Thyroid gland (tissue), 4 donors: ENCODE measurements at regions not wholly inside any gene's neighbourhood (a gene's known extent, or its start where the extent isn't known, plus 50 kb on each side); places are given as distances from the start of the nearest gene placed in this dataset.

Experiments
- POLR2A ChIP-seq, 2 donors: fragments of 450-650 bp; IDR thresholded peaks; one replicate each; pipeline ENCODE4 v1.6.1; 2017; ENCODE audit warnings: antibody characterized with exemption in 2 of 2, mild to moderate bottlenecking in 2 of 2, moderate library complexity in 1 of 2
- TF ChIP-seq, protein P1 (sequence below), 6 experiments: fragments of 200-600 bp in 3 of 6; fragments of 450-650 bp in 3 of 6; sonication (generic) in 3 of 6; IDR thresholded peaks; one replicate each; pipeline ENCODE4 v1.5.1; 2016 to 2019; ENCODE audit warnings: antibody characterized with exemption in 6 of 6, mild to moderate bottlenecking in 2 of 6, inconsistent platforms in 1 of 6, moderate library complexity in 1 of 6

GRCh38 chr20:18908109-18908508, 94.5 kb downstream of the SCP2D1 start:
- TF ChIP-seq, protein P1, sequence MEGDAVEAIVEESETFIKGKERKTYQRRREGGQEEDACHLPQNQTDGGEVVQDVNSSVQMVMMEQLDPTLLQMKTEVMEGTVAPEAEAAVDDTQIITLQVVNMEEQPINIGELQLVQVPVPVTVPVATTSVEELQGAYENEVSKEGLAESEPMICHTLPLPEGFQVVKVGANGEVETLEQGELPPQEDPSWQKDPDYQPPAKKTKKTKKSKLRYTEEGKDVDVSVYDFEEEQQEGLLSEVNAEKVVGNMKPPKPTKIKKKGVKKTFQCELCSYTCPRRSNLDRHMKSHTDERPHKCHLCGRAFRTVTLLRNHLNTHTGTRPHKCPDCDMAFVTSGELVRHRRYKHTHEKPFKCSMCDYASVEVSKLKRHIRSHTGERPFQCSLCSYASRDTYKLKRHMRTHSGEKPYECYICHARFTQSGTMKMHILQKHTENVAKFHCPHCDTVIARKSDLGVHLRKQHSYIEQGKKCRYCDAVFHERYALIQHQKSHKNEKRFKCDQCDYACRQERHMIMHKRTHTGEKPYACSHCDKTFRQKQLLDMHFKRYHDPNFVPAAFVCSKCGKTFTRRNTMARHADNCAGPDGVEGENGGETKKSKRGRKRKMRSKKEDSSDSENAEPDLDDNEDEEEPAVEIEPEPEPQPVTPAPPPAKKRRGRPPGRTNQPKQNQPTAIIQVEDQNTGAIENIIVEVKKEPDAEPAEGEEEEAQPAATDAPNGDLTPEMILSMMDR (IDR thresholded peaks at IDR 0.05), result no peak
- no peak for TF ChIP-seq POLR2A (IDR thresholded peaks at IDR 0.05)
